GM12878 (cell line): ENCODE measurements at regions not wholly inside any gene's neighbourhood (a gene's known extent, or its start where the extent isn't known, plus 50 kb on each side); places are given as distances from the start of the nearest gene placed in this dataset.

ENCODE experiments used
- ATAC-seq: fragments of 200-7000 bp; cut with Tn5 transposase; 3 replicates; pipeline ENCODE4 v1.9.1; 2020; ENCODE audit warnings: mild to moderate bottlenecking, moderate library complexity
- BruUV-seq: library from RNA; stranded (reverse); fragments of 400-500 nt; replicated peaks from 2 replicates; lab custom pipeline; 2021; lab: Mats Ljungman, UMichigan
- CTCF ChIA-PET: fragments of 300-600 bp; sonication (Branson Sonifier 250); formaldehyde crosslinking; extraction: SDS; loops from one replicate; lab custom pipeline; 2021; ENCODE audit warnings: inconsistent platforms; lab: Yijun Ruan, JAX
- POLR2A ChIA-PET: fragments of 350-600 bp; formaldehyde crosslinking; extraction: SDS; loops from one replicate; lab custom pipeline; 2021; ENCODE audit warnings: inconsistent platforms; lab: Charles Lee
- RAD21 ChIA-PET: fragments of 300-600 bp; sonication (Branson Sonifier 250); formaldehyde crosslinking; loops from one replicate; lab custom pipeline; 2023; ENCODE audit warnings: antibody characterized with exemption; ENCODE audit not compliant: unreplicated experiment; lab: Charles Lee
- SMC1A ChIA-PET: fragments of 300-600 bp; sonication (Branson Sonifier 250); formaldehyde crosslinking; loops from one replicate; lab custom pipeline; 2023; ENCODE audit not compliant: unreplicated experiment, uncharacterized antibody; lab: Charles Lee
- DNase-seq: peaks from one replicate; pipeline ENCODE4 v3.0.0-alpha.2; 2011; ENCODE audit warnings: low read depth, low spot score
- FAIRE-seq: peaks from 3 replicates; lab custom pipeline; 2011; peaks lifted over from hg19 to GRCh38; lab: Jason Lieb, UNC
- H2AFZ ChIP-seq: 2 replicates; pipeline ENCODE4 v1.6.0; 2011; ENCODE audit warnings: low read depth, low read length, control low read depth; ENCODE audit not compliant: control insufficient read depth
- H3K27ac ChIP-seq: 2 replicates; pipeline ENCODE4 v1.5.1; 2011; ENCODE audit warnings: control low read depth; ENCODE audit not compliant: control insufficient read depth, insufficient read depth
- H3K27me3 ChIP-seq, 2 experiments: replicated peaks in 1 of 2; 2 replicates each; pipeline versions ENCODE4 v1.6.0 to v1.6.1; 2011; ENCODE audit warnings: low read length in 1 of 2; ENCODE audit not compliant: control insufficient read depth in 2 of 2, insufficient read depth in 2 of 2
- H3K36me3 ChIP-seq, 2 experiments: 2 replicates each; pipeline ENCODE4 v1.5.1; 2011; ENCODE audit warnings: low read length in 1 of 2; ENCODE audit not compliant: control insufficient read depth in 2 of 2, insufficient read depth in 2 of 2
- H3K4me1 ChIP-seq: 2 replicates; pipeline ENCODE4 v1.6.1; 2011; ENCODE audit warnings: mild to moderate bottlenecking, low read length, moderate library complexity, mixed read lengths; ENCODE audit not compliant: control insufficient read depth, insufficient read depth
- H3K4me2 ChIP-seq: 2 replicates; pipeline ENCODE4 v1.6.0; 2011; ENCODE audit warnings: control low read depth; ENCODE audit not compliant: control insufficient read depth, insufficient read depth
- H3K4me3 ChIP-seq: fragments of 200-600 bp; sonication (generic); 2 replicates; pipeline ENCODE4 v1.5.1; 2016
- H3K79me2 ChIP-seq: 2 replicates; pipeline ENCODE4 v1.6.0; 2011; ENCODE audit warnings: low read length; ENCODE audit not compliant: control insufficient read depth, insufficient read depth
- H3K9ac ChIP-seq: 2 replicates; pipeline ENCODE4 v1.8.0; 2011; ENCODE audit warnings: low read length, control low read depth, mixed read lengths; ENCODE audit not compliant: control insufficient read depth, insufficient read depth
- H3K9me3 ChIP-seq: replicated peaks from 3 replicates; pipeline ENCODE4 v1.5.1; 2011; ENCODE audit warnings: mild to moderate bottlenecking, low read length; ENCODE audit not compliant: control insufficient read depth, insufficient read depth
- H4K20me1 ChIP-seq: 2 replicates; pipeline ENCODE4 v1.6.0; 2011; ENCODE audit not compliant: control insufficient read depth, insufficient read depth
- ATF7 ChIP-seq: fragments of 450-650 bp; IDR thresholded peaks from 2 replicates; pipeline ENCODE4 v1.6.1; 2016; ENCODE audit warnings: low read depth, mild to moderate bottlenecking
- CEBPZ ChIP-seq: fragments of 150-350 bp; IDR thresholded peaks from 2 replicates; pipeline ENCODE4 v1.6.1; 2016; ENCODE audit warnings: low read depth, low read length
- CHD2 ChIP-seq: IDR thresholded peaks from 2 replicates; pipeline ENCODE4 v1.6.1; 2011; ENCODE audit warnings: low read depth, low read length, improper control_type of control experiment, borderline replicate concordance
- IRF4 ChIP-seq: IDR thresholded peaks from 2 replicates; pipeline ENCODE4 v1.6.1; 2011; ENCODE audit warnings: low read depth, low read length
- PAX5 ChIP-seq: IDR thresholded peaks from 2 replicates; pipeline ENCODE4 v1.6.1; 2011; ENCODE audit warnings: low read depth, low read length, borderline replicate concordance
- RB1 ChIP-seq: fragments of 450-650 bp; formaldehyde crosslinking; IDR thresholded peaks from 2 replicates; pipeline ENCODE4 v1.6.1; 2017; ENCODE audit warnings: mild to moderate bottlenecking, borderline replicate concordance
- ZNF622 ChIP-seq: fragments of 450-650 bp; IDR thresholded peaks from 2 replicates; pipeline ENCODE4 v1.6.1; 2017; ENCODE audit warnings: mild to moderate bottlenecking, inconsistent platforms
- ZZZ3 ChIP-seq: IDR thresholded peaks from 2 replicates; pipeline ENCODE4 v1.6.1; 2011; ENCODE audit warnings: low read depth; ENCODE audit not compliant: control insufficient read depth, insufficient read length
- WGBS: methylation state at CpG from one replicate; pipeline ENCODE4 v1.1.6; 2016; ENCODE audit warnings: low lambda C conversion rate; ENCODE audit not compliant: insufficient replicate concordance, insufficient coverage; ENCODE audit errors: missing lambda C conversion rate; 5-methylcytosine and 5-hydroxymethylcytosine counted together
- in situ Hi-C: fragments of 300-500 bp; cut with MboI; formaldehyde crosslinking; loops from 9 replicates; pipeline ENCODE4 v1.14.3; 2018; ENCODE audit warnings: mixed read lengths
- intact Hi-C: fragments of 100-400 bp; cut with micrococcal nuclease; formaldehyde crosslinking; loops from one replicate; pipeline ENCODE4 v1.14.2; 2022; ENCODE audit not compliant: unreplicated experiment

GRCh38 chr5:27594141-27594540 is 555.8 kb upstream of the CDH9 start:
- no peak overlapping the region for H3K4me3 ChIP-seq
- H3K4me2 ChIP-seq: no peak overlapping the region
- SMC1A ChIA-PET: interaction anchor here (0.6 kb wide), 1 partner anchor 14 kb away, joined by 3 read pairs; no protein-coding TSS in a partner anchor
- no peaks in the 10 kb centered on the region for H4K20me1 ChIP-seq
- no peak overlapping the region for H3K27ac ChIP-seq
- WGBS: 31% methylated on average over 2 of the region's 2 CpGs
- H3K27me3 ChIP-seq: no peaks in the 10 kb centered on the region
- in situ Hi-C loops (no loop called here), intact Hi-C loops (no loop called here)
- no peaks in the 10 kb centered on the region for H3K79me2 ChIP-seq
- no peak for DNase-seq
- no peaks in the 10 kb centered on the region for H3K36me3 ChIP-seq
- no peaks in the 10 kb centered on the region for H3K4me1 ChIP-seq
- CTCF ChIA-PET: no interaction called here
- no peak for FAIRE-seq
- no peaks in the 10 kb centered on the region for H3K9me3 ChIP-seq
- POLR2A ChIA-PET: no interaction called here
- no peak for ATAC-seq
- RAD21 ChIA-PET: no interaction called here
- H2AFZ ChIP-seq: no peak overlapping the region
- BruUV-seq: no TSS peak
- TF ChIP-seq ZZZ3 (no peak), CEBPZ (no peak), ZNF622 (no peak), CHD2 (no peak), ATF7 (no peak), RB1 (no peak), IRF4 (no peak), PAX5 (no peak)
- TF ChIP-seq, all 136 proteins: peak for 0
- H3K9ac ChIP-seq: no peak overlapping the region
